HL-60/S4 (cell line): ENCODE measurements at regions not wholly inside any gene's neighbourhood (a gene's known extent, or its start where the extent isn't known, plus 50 kb on each side); places are given as distances from the start of the nearest gene placed in this dataset.

ENCODE experiments used
- in situ Hi-C: fragments of 300-500 bp; cut with MboI; formaldehyde crosslinking; loops from 2 replicates; pipeline ENCODE4 v1.14.3; 2022; ENCODE audit warnings: low sequenced_read_pairs

DNA sequence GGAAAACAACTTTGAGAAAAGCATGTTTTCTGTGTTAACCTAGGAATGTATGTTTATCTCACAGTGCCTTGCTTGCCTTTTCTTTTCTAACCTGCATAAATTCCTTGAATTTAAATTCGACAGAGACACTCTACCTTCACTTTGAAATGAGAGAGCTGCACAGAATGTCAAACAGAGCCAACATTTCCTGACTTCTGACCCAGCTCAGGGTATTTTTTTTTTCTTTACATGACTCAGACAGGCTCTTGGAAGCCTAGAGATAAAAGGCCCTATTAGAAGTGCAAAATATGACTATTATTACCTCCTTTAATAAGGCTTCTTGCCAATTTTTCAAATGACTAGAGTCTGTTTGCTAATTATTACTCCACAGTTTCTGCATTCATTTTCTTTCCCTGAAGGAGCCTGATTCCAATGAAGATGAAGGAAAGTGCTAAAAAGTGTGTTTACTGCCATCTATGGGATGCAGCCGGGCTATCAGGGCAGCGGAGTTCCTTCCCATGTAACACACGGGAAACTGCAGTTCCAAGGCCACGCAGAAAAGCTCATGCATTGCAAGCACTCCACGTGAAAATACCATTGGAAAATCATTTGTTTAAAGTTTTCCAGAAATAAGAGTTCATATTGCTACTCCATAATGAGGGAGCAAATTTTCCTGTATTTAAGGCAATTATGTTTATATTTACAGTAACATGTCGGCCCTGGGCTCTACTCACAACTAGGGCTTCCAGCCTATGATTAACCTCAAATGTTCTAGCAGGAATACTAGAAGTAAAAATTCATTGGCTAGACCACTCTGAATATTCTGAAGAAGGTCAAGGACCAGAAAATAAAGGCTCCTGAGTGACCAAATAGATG, 485.6 kb downstream of the ZSWIM6 start:
- in situ Hi-C loops, result no loop called here

DNA sequence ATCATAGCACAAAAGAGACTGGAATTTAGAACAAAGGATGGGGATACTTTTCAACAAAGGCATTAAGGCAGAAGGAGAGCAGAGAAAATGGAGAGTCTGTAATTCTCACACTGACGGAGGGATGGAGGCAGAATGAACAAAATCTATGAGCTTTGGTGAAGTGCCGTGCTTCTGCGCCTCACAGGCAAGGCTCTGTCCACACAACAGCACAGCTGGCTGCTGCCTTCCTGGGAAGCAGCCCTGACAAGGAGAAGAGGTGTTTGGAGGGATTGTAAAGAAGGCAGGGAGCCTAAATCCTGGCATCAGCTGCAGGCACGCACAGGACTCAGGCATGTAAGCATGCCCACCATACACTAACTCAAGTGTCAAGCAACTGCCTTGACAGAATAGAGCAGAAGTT, 485.2 kb upstream of the KIF2A start:
- in situ Hi-C loops, result no loop called here

DNA sequence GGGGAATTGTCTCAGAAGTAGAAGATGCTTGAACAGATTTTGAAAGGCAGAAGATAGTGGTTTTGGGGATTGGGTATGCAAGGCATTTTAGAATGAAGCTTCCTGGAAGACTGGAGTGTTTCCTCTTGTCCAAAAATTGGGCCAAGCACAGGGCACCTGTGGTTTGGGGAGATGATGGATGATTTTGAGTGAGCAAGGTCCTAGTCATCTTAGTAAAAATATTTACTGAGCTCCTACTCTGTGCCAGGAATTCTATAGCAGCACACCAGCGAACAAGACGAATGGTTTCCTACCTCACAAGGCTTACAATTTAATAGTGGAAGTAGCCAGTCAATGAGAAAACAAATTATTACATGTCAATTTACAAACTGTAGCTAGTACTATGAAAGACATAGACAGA, 484.4 kb upstream of the KIF2A start:
- in situ Hi-C loops, result no loop called here

DNA sequence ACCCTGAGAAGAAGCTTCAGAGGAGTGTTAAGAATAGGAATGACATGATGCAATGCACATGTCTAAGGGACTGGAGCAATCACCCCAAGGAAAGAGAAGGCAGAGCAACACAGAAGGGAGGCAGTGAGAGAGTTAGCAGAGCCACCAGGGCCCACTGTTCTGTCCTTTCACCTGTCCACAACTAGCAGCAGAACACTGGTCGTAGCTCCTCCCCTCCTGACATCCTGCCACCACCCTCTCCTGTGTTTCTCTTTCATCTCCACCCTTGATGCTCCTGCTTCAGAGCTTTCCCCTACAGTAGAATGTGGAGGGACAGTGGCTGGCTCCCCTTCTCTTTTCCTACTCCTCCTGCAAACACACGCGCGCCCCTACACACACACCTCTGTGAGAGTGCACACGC, 483.4 kb upstream of the KIF2A start:
- in situ Hi-C loops, result no loop called here

DNA sequence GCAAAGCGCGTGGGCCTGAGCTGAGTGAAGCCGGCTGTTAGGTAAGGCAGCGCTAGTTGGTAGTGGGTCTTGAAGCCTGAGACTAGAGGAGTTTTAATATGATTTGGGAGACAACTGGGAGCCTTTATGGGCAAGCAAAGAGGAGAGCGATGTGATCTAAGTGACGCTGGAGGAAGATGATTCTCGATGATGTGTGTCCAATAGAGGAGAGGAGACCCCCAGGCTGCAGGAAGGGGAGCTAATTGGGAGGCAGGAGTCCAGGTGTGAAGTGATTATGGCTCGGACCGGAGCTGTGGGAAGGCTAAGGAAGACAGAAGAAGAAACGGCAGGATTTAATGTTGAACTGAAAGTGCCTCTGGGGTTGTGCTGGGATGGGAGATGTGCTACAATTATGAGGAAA, 482.9 kb upstream of the KIF2A start:
- in situ Hi-C loops, result no loop called here

DNA sequence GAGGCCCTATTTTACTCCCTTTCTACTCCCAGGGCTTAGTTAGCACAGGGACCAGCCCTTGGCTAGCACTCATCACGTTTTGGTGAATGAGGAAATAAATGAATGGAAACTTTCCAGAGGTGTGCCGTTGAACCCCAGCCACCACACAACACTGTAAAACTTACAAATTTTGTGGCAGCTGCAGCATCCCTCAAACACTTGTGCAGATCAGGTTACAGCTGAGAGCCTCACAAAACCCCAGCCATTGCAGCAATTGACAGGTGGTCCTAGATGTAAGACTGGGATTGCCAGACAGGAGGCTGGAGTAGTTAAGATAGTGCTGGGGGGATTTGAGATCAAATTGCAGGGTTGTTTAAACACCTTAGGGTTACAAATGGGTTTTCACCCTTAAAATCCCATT, 482.2 kb upstream of the KIF2A start:
- in situ Hi-C loops, result no loop called here

DNA sequence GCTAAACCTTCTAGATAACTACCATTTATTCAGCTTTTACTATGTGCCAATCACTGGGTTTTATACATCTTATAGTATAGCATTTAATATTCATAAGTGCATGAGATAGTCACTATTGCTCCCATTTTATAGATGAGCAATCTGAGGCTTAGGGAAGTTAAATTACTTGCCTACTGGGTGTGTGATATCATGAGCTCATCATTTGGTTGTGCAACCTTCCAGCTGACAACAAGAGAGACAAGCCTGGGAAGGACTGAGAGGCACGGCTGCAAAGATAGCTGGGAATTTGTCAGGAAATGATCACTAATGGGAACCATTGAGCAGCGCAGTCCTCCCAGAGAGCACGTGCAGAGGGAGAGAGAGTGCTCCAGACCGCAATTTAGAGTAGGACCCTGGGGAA, 481.6 kb upstream of the KIF2A start:
- in situ Hi-C loops, result no loop called here

DNA sequence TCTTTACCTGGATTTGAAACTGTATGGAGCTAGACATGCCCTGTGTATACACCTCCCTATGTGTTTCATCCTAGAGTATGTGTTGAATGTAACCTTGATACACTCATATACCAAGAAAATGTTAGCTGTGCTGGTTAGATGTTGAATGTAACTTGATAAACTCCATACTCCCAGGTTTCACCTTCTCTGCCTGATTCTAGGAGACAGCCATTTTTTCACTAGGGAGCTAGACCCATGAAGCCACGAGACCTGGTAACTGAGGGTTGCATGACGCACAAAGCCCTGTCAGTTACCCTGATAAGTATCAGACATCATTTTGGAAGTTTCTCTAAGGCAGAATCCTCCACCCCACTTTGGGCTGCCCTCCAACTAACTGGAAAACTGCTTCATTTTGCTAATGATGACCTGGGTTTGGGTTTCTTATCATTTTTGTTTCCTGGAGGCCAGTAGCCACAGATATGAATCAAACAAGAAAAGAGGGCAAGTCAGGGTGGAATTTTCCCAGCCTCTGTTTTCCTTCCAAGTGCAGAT, 478.5 kb upstream of the KIF2A start:
- in situ Hi-C loops, result no loop called here

DNA sequence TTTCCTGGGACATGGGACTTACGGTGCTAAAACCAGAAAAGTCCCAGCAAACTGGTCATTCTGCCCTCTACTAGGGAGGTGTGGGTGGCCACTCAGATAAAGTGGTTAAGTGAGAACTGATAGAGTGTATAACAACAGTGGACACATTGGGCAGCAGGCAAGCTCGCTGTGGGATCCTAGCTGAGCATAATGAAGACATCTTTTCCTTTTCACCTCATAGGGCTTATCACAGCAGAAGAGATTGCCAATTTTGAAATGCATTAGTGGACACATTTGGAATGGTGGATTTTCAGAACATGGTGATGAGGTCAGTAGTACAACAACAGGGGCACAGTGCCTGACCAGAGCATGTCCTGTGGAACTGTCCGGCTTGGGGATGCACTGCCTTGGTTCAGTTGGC, 477.1 kb upstream of the KIF2A start:
- in situ Hi-C loops, result no loop called here

DNA sequence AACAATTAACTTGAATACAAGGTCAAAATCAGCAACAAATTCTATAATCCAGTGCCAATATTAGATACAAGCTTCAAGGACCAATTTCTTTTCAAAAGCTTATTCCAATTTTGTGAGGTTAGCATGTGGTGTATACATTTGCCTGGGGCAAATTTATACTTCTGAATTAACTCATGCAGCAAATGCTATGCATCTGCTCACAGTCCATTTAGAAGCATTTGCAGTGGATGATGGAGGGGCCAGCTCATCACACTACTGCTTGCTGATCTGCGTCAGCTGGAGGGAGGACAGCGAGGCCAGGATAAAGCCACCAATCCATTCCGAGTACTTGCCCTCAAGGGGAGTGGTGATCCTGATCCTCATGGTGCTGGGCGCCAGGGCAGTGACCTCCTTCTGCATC, 474.3 kb upstream of the KIF2A start:
- in situ Hi-C loops, result no loop called here

DNA sequence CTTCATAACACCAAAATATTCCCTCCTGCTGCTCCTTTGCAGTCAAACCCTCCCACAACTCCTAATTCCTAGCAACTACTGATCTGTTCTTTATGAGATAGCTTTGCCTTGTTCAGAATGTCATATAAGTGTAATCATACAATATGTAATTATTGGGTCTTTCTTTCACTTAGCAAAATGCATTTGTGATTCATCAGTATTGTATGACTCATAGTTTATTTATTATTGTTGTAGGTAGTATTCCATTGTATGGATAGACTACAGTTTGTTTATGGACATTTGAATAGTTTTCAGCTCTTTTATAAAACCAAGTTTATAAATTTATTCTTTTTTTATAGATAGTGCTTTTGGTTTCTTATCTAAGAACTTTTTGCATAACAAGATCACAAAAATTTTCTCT, 468.2 kb upstream of the KIF2A start:
- in situ Hi-C loops, result no loop called here

DNA sequence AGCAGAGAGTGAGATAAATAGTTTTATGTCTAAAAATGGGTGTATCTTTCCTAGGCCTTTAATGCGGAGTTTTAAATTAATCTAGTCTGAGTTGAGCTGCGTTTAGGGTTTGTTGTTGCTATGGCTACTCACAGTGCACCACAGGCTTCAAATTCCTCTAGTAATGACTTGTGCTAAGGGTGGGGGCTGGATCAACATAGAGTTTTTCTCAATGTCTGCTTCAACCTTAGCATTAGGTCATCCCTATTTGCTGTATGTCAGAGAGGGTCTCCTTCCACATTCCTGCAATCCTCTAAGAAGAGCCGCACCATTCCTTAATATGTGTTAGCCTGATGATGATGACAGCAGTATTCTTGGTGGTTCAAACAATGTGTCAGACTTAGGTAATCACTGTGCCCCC, 465.6 kb upstream of the KIF2A start:
- in situ Hi-C loops, result no loop called here

DNA sequence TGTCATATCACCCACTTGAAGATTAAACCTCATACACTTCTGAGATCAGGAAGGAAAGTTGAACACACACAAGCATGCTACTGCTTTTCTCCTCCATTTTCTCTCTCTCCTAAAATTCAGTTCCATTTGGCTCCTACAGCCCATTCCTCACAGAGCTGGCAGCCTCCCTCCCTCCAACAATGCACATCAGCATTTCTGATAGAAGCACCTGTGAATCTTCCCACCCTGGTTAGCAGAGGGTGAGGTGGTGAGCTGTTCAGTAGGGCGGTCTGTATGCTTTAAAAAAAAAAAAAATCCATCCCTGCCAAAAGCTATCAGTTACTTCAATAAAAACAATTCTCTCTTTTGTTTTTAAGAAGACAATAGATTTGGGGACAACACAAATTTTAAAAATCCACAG, 463.2 kb upstream of the KIF2A start:
- in situ Hi-C loops, result no loop called here

DNA sequence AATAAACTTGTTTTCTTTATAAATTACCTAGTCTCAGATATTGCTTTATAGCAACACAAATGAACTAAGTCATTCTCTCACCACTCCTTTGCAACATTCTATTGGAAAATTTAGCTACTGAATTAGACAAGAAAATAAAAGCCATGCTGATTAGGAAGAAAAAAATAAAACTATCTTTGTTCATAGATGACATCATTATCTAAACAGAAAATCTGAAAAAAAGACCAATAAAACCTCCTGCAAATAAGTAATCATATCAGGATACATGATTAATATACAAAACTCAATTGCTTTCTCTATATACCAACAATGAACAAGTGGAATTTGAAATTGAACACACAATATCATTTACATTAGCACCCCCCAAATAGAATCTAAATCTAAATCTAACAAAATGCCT, 455.3 kb upstream of the KIF2A start:
- in situ Hi-C loops, result no loop called here

DNA sequence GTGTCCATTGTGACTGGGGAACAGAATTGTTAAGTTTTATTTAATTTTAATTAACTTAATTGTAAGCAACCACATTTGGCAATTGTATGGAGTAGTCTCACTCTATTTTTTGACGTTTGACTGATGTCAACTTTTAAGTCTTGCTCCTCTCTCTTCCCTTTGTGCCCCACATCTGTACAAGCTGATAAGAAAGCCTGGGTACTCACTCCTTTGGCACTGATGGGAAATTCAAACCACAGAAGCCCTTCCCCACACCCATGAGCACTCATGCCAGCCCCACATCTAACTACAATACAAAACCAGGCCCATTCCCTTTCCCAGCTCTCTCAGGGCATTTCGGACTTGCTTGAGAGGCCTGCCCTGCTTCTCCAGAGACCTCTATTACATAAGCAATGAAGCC, 451.5 kb upstream of the KIF2A start:
- in situ Hi-C loops, result no loop called here

DNA sequence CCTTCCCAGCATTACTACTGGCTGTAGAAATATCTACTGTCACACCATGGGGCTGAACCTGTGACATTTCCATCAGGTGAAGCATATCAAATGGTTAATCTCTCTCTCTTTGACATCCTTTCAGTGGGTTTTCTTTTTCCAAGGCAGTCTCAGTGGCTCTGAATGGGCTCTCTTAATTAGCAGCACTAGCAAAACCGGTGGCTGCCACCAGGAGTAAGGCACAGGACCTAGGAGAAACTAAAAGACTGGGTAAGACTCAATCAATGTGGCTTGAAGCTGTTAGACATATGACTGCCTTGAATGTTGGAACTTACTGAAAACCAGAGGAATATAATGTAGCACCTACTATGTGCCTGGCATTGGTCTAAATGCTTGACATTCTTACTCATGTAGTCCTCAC, 445.0 kb upstream of the KIF2A start:
- in situ Hi-C loops, result no loop called here

DNA sequence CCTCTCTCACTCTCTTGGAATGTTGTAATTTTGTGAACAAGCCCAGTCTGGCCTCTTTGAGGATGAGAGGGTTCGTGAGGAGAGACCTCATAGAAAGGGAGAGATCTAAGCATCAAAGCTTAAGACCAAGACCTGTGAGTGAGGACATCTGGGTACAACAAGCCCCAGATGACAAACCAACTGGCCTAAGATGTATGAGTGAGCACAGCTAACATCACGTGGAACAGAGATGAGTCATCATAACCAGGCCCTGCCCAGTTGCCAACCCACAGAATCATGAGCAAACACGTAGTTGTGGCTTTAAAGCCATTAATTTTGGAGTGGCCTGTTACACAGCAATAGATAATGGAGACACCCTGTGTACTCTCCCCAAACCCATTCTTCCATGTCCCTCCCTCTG, 439.1 kb upstream of the KIF2A start:
- in situ Hi-C loops, result no loop called here

DNA sequence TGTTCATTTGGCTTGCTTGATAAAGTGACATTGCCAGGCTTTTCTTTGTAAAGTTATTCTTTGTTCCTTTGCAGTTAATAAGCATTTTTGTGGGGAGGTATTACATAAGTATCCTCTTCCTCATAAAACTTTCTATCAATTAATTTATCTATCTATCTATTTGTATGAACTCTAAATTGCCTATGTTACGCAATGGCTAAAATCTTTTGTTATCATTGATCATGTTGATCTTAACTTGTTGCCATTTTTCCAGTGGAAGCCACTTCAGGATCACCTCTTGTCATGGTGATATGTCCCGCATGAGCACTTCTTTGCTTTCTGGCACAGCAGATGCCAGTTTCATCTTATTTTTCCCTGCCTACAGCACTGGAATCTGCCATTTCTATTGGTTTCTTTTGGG, 436.7 kb upstream of the KIF2A start:
- in situ Hi-C loops, result no loop called here

DNA sequence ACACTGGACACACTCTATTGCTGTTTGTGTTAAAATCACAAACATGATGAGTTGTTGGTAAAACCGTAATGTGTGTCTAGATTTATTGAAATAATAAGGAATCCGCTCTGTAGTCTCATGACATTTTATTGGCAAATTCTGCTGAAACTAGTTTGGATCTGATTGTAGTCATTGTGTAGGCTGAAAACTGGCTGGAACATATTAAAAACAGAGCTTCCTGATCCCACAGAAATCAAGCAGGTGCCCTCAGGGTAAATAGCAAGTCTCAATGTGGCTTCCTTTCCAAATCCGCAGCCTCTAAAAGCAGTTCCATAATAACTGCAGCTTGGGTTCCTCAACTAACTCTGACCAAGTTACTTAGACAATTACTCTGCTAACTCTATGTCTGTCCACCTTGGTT, 427.5 kb upstream of the KIF2A start:
- in situ Hi-C loops, result no loop called here

DNA sequence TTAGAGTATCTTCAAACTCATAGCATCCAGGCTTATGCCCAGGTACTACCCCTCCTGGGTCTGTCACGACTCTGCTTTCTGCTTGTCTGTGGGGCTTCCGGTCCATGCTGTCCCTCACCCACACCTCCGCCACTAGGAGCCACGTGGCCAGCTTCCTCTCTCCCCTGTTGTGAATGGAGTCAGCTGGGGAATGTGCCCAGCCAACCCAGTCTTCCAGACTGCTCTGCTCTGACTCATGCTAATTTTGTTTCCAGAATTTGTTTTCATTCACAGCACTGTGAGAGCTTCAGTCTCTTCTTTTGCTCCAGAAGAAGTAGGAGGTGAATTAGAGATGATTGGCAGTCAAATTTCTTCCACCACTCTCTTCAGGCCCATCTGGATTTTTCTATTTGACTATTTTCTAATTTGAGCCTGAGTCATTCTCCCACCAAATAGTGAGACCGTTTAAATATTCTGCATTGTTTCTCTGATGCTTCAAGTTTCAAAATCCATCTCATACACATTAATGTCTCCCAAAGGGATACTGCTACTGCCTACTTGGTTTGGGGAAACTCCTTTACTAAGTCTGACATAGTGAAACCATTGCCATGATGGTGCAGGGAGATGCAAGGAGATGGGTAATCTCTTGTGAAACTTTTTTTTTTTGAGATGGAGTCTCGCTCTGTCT, 424.1 kb upstream of the KIF2A start:
- in situ Hi-C loops, result no loop called here

DNA sequence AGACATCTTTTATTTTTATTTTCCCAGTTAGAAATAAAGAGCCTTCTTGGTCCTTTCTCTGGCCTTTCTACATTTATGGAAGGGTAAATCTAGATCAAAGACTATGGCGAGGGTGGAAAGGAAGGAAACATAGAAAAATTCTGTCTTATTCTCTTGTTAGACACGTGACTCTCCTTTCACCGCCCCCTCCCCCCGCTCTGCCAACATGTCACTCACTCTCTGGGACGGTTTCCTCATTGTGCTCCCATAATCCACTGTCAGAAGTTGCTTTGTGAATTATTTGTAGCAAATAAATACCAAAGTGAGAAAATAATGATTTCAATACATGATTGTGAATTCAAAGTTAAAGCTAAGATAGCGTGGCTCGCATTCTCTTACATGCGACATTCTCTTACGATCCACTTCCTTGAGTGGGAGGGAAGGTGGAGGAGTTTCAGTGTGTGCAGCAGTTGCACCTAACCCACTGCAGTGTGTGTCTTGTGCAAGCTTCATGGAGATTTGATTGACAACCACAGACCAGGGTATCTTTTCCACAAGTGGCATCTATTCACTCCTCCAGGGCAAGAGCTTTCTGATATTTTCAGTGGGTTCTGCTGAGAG, 423.0 kb upstream of the KIF2A start:
- in situ Hi-C loops, result no loop called here

DNA sequence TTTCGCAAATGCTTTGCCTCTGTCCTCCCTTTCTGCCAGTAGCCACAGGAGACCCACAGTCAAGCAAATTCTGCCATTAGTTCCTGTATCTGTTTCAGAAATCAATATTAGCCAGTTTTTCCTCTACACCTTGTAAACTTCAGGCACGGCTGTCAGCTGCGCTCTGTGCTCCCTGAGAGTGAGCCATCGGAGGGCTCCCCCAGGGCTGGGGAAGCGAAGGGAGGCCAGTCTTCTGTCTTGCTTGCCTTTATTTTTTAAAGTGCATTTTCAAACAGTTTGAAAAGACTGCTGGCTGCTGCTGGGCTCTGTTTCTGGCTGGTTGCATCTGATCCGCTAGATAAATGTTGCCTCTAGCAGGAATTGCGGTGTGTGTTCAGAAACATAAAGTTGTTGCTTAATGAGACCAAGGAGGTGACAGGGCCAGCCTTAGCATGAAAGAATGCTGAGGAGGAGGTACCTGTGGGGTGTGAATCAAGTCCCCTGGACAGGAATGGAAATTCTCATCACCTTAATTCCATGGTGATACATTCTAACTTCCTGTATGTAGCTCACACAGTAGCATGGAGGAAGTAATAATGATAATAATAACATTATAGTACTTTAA, 421.7 kb upstream of the KIF2A start:
- in situ Hi-C loops, result no loop called here
